GM06990 (cell line): ENCODE measurements at regions not wholly inside any gene's neighbourhood (a gene's known extent, or its start where the extent isn't known, plus 50 kb on each side); places are given as distances from the start of the nearest gene placed in this dataset.

Experiments used
- DNase-seq: peaks from one replicate; pipeline ENCODE4 v3.0.0-alpha.2; 2011; ENCODE audit not compliant: insufficient read length; ENCODE audit errors: extremely low read depth
- H3K27me3 ChIP-seq: replicated peaks from 2 replicates; pipeline ENCODE4 v1.6.0; 2011; ENCODE audit warnings: low read length; ENCODE audit not compliant: control insufficient read depth, insufficient read depth
- H3K36me3 ChIP-seq: 2 replicates; pipeline ENCODE4 v1.5.1; 2011; ENCODE audit warnings: low read length; ENCODE audit not compliant: control insufficient read depth, insufficient read depth
- H3K4me3 ChIP-seq: replicated peaks from 2 replicates; pipeline ENCODE4 v1.5.1; 2011; ENCODE audit warnings: low read depth, mild to moderate bottlenecking, control low read depth, low read length
- TF ChIP-seq, protein P1 (sequence below): IDR thresholded peaks from 2 replicates; pipeline ENCODE4 v1.5.1; 2011; ENCODE audit warnings: low read length, control low read depth, mild to moderate bottlenecking, inconsistent platforms; ENCODE audit not compliant: insufficient read depth, poor library complexity, severe bottlenecking

DNA sequence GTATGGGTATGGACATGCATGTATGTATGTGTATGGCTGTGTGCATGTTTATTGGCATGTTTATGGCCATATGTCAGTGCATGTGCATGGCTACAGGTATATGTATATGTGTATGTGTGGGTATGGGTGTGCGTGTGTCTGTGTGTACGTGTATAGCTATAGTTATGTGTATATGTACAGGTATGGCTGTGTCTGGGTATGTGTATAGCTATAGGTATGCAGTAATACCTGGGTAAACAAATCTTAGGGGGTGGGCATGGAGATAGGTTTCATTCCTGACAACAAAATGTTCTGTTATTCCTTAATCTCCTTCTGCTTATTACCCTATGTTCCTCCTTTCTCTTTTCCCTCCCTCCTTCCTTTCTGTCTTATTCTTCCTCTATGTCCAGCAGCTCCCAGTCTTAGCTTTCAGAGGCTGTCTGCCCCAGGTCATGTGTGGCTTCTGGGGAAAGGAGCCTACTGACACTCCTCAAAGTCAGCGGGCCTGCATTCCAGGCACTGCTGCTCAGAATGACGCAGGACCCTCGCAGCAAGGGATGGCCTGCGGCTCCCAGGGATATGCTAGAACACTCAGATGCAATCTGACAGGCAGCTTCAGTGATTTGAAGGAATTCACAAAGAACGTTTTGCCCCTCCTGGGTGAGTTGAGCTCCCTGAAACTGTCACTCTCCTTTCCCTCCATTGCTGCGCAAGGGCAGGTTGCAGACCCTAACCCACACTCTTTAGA, 139.3 kb upstream of the PHACTR1 start:
- TF ChIP-seq, protein P1, sequence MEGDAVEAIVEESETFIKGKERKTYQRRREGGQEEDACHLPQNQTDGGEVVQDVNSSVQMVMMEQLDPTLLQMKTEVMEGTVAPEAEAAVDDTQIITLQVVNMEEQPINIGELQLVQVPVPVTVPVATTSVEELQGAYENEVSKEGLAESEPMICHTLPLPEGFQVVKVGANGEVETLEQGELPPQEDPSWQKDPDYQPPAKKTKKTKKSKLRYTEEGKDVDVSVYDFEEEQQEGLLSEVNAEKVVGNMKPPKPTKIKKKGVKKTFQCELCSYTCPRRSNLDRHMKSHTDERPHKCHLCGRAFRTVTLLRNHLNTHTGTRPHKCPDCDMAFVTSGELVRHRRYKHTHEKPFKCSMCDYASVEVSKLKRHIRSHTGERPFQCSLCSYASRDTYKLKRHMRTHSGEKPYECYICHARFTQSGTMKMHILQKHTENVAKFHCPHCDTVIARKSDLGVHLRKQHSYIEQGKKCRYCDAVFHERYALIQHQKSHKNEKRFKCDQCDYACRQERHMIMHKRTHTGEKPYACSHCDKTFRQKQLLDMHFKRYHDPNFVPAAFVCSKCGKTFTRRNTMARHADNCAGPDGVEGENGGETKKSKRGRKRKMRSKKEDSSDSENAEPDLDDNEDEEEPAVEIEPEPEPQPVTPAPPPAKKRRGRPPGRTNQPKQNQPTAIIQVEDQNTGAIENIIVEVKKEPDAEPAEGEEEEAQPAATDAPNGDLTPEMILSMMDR, result no peak
- no peak for DNase-seq
- Histone ChIP-seq H3K27me3 (no peaks in the 10 kb centered on the region), H3K36me3 (no peaks in the 10 kb centered on the region), H3K4me3 (no peak overlapping the region)

DNA sequence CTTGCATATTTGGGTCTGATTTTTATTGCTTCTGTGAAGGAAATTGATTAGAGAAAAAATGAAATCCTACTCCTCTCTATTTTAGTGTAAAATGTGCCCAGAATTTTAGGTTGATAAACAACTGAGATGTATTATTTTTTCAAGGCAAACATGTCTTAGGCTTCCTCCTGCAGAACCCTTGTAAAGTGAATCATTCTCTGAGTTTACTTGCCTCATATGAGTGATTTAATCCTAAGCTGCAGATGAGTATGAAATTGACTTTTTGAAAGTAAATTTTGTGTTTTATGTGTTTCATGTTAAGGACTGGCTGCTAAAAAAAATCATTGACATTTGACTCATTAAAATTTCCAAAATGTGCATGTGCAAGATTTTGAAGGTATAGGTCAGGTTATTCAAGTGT, 138.5 kb upstream of the PHACTR1 start:
- DNase-seq, result no peak
- TF ChIP-seq, protein P1, result no peak
- H3K27me3 ChIP-seq, result no peaks in the 10 kb centered on the region
- no peak overlapping the region for H3K4me3 ChIP-seq
- H3K36me3 ChIP-seq, result no peaks in the 10 kb centered on the region

DNA sequence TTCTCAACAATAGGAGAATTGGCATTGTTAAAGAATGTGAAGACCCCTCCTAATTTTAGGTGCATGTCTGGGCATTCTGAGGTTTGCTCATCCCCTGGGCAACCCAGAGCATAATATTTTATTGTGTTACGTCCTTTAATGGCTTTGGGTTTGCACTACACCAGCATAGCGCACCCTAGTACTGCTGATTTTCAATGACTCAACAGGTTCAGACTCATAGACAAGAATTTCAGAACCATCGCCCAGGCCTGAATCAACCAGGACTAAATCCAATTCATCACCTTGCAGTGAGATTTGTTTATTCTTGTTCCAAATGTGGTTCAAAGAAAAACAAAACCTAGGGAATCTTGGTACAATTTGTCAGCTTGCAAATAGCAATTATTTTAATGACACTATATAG, 137.8 kb upstream of the PHACTR1 start:
- no peaks in the 10 kb centered on the region for H3K36me3 ChIP-seq
- H3K4me3 ChIP-seq, result no peak overlapping the region
- DNase-seq, result no peak
- H3K27me3 ChIP-seq, result no peaks in the 10 kb centered on the region
- TF ChIP-seq, protein P1, result no peak

DNA sequence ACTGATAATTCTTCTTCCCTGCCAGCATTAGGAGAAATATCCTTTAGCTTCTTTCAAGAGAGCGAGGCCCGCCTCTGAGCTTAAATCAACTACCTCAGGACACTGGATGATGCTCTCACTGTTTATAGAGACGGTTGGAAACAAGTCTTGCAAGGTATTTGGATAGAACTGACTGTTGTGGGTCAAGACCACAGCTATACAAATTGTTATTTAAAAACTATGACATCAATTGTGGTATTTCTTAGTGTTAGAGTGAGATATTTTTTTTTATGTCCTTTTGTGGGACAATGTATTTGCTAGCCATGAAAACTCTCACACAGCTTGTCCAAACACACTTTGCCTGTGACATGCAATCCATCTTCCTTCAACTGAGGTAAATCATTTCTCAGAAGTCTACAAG, 136.3 kb upstream of the PHACTR1 start:
- DNase-seq, result no peak
- TF ChIP-seq, protein P1, result no peak
- Histone ChIP-seq H3K27me3 (no peaks in the 10 kb centered on the region), H3K4me3 (no peak overlapping the region), H3K36me3 (no peaks in the 10 kb centered on the region)

DNA sequence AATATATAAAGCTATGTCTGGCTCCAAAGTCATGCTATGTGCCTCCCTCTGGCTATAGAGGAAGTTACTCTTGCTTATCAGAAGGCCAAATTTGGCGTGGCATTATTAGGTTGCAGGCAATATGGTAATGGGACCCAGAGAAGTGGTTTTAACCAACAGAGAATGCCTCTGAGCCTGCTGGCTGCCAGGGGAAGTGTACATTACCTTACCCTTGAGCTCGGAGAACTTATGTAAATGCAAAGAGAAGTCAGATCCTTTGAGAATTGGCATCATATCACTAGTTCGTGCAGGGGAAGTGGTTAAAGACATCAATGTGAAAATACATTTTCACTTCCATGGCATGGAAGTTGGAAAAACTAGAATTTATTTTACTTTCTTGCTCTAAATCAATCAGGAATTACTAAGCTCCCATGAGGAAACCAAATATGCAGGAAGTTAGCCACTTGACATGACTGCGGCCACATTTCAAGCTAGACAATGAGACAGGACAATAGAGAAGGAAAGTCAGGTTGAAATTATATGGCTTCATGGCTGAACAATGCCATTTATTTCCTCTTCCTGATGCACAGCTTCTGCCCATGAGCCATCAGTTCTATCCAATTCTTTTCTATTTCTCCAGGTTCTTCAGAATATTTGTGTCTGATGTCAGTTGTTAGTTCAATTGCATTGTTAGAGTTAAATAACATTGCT, 134.0 kb upstream of the PHACTR1 start:
- DNase-seq, result no peak
- no peak overlapping the region for H3K4me3 ChIP-seq
- H3K27me3 ChIP-seq, result no peaks in the 10 kb centered on the region
- TF ChIP-seq, protein P1, result no peak
- H3K36me3 ChIP-seq, result no peaks in the 10 kb centered on the region
